IMR-90 (cell line): ENCODE measurements at regions not wholly inside any gene's neighbourhood (a gene's known extent, or its start where the extent isn't known, plus 50 kb on each side); places are given as distances from the start of the nearest gene placed in this dataset.

ENCODE experiments used
- ATAC-seq: fragments of 200-7000 bp; cut with Tn5 transposase; 2 replicates; pipeline ENCODE4 v1.9.1; 2020; ENCODE audit warnings: low read depth, mild to moderate bottlenecking, moderate library complexity
- BruUV-seq: library from RNA; stranded (reverse); fragments of 400-500 nt; replicated peaks from 2 replicates; lab custom pipeline; 2021; lab: Mats Ljungman, UMichigan
- CTCF ChIA-PET: fragments of 300-600 bp; formaldehyde crosslinking; extraction: SDS; loops from one replicate; lab custom pipeline; 2021; ENCODE audit warnings: antibody characterized with exemption; lab: Yijun Ruan, JAX
- POLR2A ChIA-PET: fragments of 300-600 bp; sonication (Branson Sonifier 250); formaldehyde crosslinking; loops from one replicate; lab custom pipeline; 2022; ENCODE audit warnings: antibody characterized with exemption; ENCODE audit not compliant: unreplicated experiment; lab: Charles Lee
- DNase-seq: peaks from one replicate; pipeline ENCODE4 v3.0.0; 2013
- H2AFZ ChIP-seq: replicated peaks from 2 replicates; pipeline ENCODE3; 2013; ENCODE audit warnings: low read length, mild to moderate bottlenecking; ENCODE audit not compliant: poor library complexity
- H2AK5ac ChIP-seq: 2 replicates; pipeline ENCODE4 v1.6.1; 2013; ENCODE audit warnings: low read depth, low read length, inconsistent platforms
- H2AK9ac ChIP-seq: replicated peaks from 2 replicates; pipeline ENCODE3; 2013; ENCODE audit warnings: mild to moderate bottlenecking, low read depth, low read length, moderate library complexity; ENCODE audit not compliant: poor library complexity
- H2BK120ac ChIP-seq: 2 replicates; pipeline ENCODE4 v1.6.1; 2013; ENCODE audit warnings: low read depth, low read length, inconsistent platforms
- H2BK15ac ChIP-seq: 3 replicates; pipeline ENCODE4 v1.6.1; 2013; ENCODE audit warnings: low read depth, low read length, inconsistent platforms
- H2BK20ac ChIP-seq: 2 replicates; pipeline ENCODE4 v1.6.1; 2013; ENCODE audit warnings: low read depth, mild to moderate bottlenecking, inconsistent platforms, low read length, moderate library complexity
- H2BK5ac ChIP-seq: 2 replicates; pipeline ENCODE4 v1.6.1; 2013; ENCODE audit warnings: mild to moderate bottlenecking, low read depth, low read length, inconsistent platforms; ENCODE audit not compliant: poor library complexity, severe bottlenecking
- H3K14ac ChIP-seq: replicated peaks from 2 replicates; pipeline ENCODE4 v1.6.1; 2013; ENCODE audit warnings: low read depth, low read length, inconsistent platforms
- H3K18ac ChIP-seq: 2 replicates; pipeline ENCODE4 v1.6.1; 2013; ENCODE audit warnings: low read depth, low read length, control low read depth
- H3K23ac ChIP-seq: 2 replicates; pipeline ENCODE4 v1.6.1; 2013; ENCODE audit warnings: low read depth, low read length, inconsistent platforms
- H3K27ac ChIP-seq: 2 replicates; pipeline ENCODE4 v1.5.1; 2013; ENCODE audit warnings: mild to moderate bottlenecking, control low read depth, low read length; ENCODE audit not compliant: insufficient read depth
- H3K27me3 ChIP-seq: 2 replicates; pipeline ENCODE4 v1.6.1; 2013; ENCODE audit warnings: low read length; ENCODE audit not compliant: control insufficient read depth, insufficient read depth
- H3K36me3 ChIP-seq: 2 replicates; pipeline ENCODE4 v1.6.1; 2013; ENCODE audit warnings: low read length, mixed read lengths; ENCODE audit not compliant: control insufficient read depth, insufficient read depth
- H3K4ac ChIP-seq: 2 replicates; pipeline ENCODE4 v1.6.1; 2013; ENCODE audit warnings: low read depth, low read length, inconsistent platforms
- H3K4me1 ChIP-seq: 2 replicates; pipeline ENCODE4 v1.6.1; 2013; ENCODE audit warnings: low read length, mixed read lengths; ENCODE audit not compliant: control insufficient read depth, insufficient read depth
- H3K4me2 ChIP-seq: 2 replicates; pipeline ENCODE4 v1.6.1; 2013; ENCODE audit warnings: low read depth, mild to moderate bottlenecking, control low read depth, low read length, moderate library complexity
- H3K4me3 ChIP-seq: 2 replicates; pipeline ENCODE4 v1.5.1; 2013; ENCODE audit warnings: low read depth, mild to moderate bottlenecking, control low read depth, low read length, moderate library complexity; ENCODE audit not compliant: insufficient read depth
- H3K56ac ChIP-seq: 2 replicates; pipeline ENCODE4 v1.6.1; 2013; ENCODE audit warnings: low read length, inconsistent platforms; ENCODE audit not compliant: insufficient read depth; ENCODE audit errors: extremely low read depth
- H3K79me1 ChIP-seq, 2 experiments: 2 replicates each; pipeline ENCODE4 v1.6.1; 2013; ENCODE audit warnings: low read length in 2 of 2, inconsistent platforms in 1 of 2, low read depth in 1 of 2
- H3K9ac ChIP-seq: 2 replicates; pipeline ENCODE4 v1.6.1; 2013; ENCODE audit warnings: low read depth, low read length, control low read depth
- H3K9me1 ChIP-seq: 2 replicates; pipeline ENCODE4 v1.6.1; 2013; ENCODE audit warnings: low read length, inconsistent platforms; ENCODE audit not compliant: insufficient read depth
- H3K9me3 ChIP-seq: 2 replicates; pipeline ENCODE4 v1.6.1; 2013; ENCODE audit warnings: low read length; ENCODE audit not compliant: control insufficient read depth, insufficient read depth
- H4K20me1 ChIP-seq: 2 replicates; pipeline ENCODE4 v1.6.1; 2013; ENCODE audit warnings: low read length, inconsistent platforms; ENCODE audit not compliant: insufficient read depth
- H4K5ac ChIP-seq: 2 replicates; pipeline ENCODE4 v1.6.1; 2013; ENCODE audit warnings: mild to moderate bottlenecking, low read depth, low read length, control low read depth
- H4K8ac ChIP-seq, 2 experiments: 2 replicates each; pipeline ENCODE4 v1.6.1; 2013; ENCODE audit warnings: low read depth in 2 of 2, low read length in 2 of 2, control low read depth in 1 of 2, inconsistent platforms in 1 of 2
- H4K91ac ChIP-seq: 2 replicates; pipeline ENCODE4 v1.6.1; 2013; ENCODE audit warnings: low read depth, low read length, inconsistent platforms; ENCODE audit not compliant: insufficient read depth
- MAFK ChIP-seq: IDR thresholded peaks from 2 replicates; pipeline ENCODE4 v1.6.1; 2012; ENCODE audit warnings: low read depth, low read length, improper control_type of control experiment
- MXI1 ChIP-seq: IDR thresholded peaks from 2 replicates; pipeline ENCODE4 v1.6.1; 2012; ENCODE audit warnings: low read depth, mild to moderate bottlenecking, low read length, moderate library complexity, borderline replicate concordance
- NFE2L2 ChIP-seq: fragments of 150-350 bp; IDR thresholded peaks from 2 replicates; pipeline ENCODE4 v1.6.1; 2016; ENCODE audit warnings: low read depth, mild to moderate bottlenecking, low read length
- POLR2A ChIP-seq: IDR thresholded peaks from 2 replicates; pipeline ENCODE4 v1.6.1; 2012; ENCODE audit warnings: mild to moderate bottlenecking, low read depth, low read length
- USF2 ChIP-seq: fragments of 150-350 bp; IDR thresholded peaks from 2 replicates; pipeline ENCODE4 v1.6.1; 2017; ENCODE audit warnings: mild to moderate bottlenecking, antibody characterized with exemption, low read length, low read depth
- WGBS, 2 experiments: methylation state at CpG; one replicate each; pipeline versions ENCODE4 v1.1.5 to v1.1.7; 2013; ENCODE audit warnings: missing lambda C conversion rate in 2 of 2; ENCODE audit not compliant: insufficient read length in 1 of 2; ENCODE audit errors: extremely low coverage in 2 of 2; 5-methylcytosine and 5-hydroxymethylcytosine counted together
- dilution Hi-C: fragments of 300-500 bp; cut with HindIII; formaldehyde crosslinking; loops from one replicate; pipeline ENCODE4 v1.14.3; 2018; ENCODE audit warnings: low sequenced_read_pairs; ENCODE audit not compliant: unreplicated experiment
- in situ Hi-C: fragments of 300-500 bp; cut with MboI; formaldehyde crosslinking; loops from 3 replicates; pipeline ENCODE4 v1.14.3; 2019; ENCODE audit warnings: low sequenced_read_pairs, inconsistent platforms, mixed read lengths
- intact Hi-C: fragments of 100-400 bp; cut with micrococcal nuclease; formaldehyde crosslinking; loops from 2 replicates; pipeline ENCODE4 v1.10.0; 2022
- TF ChIP-seq, protein P1 (sequence below): fragments of 150-350 bp; IDR thresholded peaks from 2 replicates; pipeline ENCODE4 v1.6.1; 2016; ENCODE audit warnings: low read depth, mild to moderate bottlenecking, low read length, moderate library complexity, borderline replicate concordance

DNA sequence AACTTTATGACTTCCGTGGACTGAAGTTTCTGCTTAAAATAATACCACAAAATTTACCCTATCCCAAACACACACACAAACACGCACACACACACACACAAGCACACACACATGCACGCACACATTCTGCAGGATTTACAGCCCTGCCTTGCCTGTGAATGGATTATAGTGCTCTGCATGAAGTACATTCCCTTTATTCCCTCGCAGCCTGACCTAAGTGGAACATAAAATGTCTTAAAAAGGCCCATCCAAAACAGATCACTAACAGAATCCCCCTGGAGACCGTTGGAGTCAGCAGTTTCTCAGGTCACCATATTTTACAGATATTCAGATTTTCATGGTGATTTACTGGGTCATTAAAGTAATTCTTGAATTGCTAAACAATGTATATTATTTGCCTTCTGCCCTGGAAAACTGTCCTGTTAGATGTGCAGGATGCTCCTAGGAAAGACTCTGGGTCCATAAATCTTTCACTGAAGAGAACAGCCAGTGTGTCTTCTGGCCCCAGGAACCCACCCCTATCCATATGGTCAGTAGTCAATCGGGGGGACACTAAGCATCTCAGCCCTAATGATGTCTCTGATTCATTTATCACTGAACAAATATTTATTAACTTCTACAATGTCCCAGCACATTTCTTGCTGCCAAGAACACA is 587.7 kb upstream of the BOD1L1 start:
- Histone ChIP-seq H3K36me3 (no peaks in the 10 kb centered on the region), H3K18ac (no peak overlapping the region), H2AK9ac (no peak overlapping the region), H3K27me3 (no peaks in the 10 kb centered on the region), H3K4ac (no peak overlapping the region), H3K79me1 (no peaks in the 10 kb centered on the region), H2AK5ac (no peak overlapping the region), H4K5ac (no peak overlapping the region), H3K4me3 (no peak overlapping the region), H2BK15ac (no peak overlapping the region), H2BK20ac (no peak overlapping the region), H4K20me1 (no peaks in the 10 kb centered on the region), H3K56ac (no peak overlapping the region), H3K9me1 (no peaks in the 10 kb centered on the region), H3K9me3 (no peaks in the 10 kb centered on the region), H3K27ac (no peak overlapping the region), H2AFZ (no peak overlapping the region), H3K14ac (no peak overlapping the region), H4K91ac (no peak overlapping the region), H4K8ac (no peak overlapping the region), H2BK120ac (no peak overlapping the region), H3K9ac (no peak overlapping the region), H3K4me1 (no peaks in the 10 kb centered on the region), H3K23ac (no peak overlapping the region), H2BK5ac (no peak overlapping the region), H3K4me2 (no peak overlapping the region)
- ChIA-PET POLR2A (no interaction called here), CTCF (no interaction called here)
- no TSS peak for BruUV-seq
- ATAC-seq (no peak), DNase-seq (no peak)
- intact Hi-C loops, result no loop called here
- no peak for TF ChIP-seq MXI1
- TF ChIP-seq, protein P1, sequence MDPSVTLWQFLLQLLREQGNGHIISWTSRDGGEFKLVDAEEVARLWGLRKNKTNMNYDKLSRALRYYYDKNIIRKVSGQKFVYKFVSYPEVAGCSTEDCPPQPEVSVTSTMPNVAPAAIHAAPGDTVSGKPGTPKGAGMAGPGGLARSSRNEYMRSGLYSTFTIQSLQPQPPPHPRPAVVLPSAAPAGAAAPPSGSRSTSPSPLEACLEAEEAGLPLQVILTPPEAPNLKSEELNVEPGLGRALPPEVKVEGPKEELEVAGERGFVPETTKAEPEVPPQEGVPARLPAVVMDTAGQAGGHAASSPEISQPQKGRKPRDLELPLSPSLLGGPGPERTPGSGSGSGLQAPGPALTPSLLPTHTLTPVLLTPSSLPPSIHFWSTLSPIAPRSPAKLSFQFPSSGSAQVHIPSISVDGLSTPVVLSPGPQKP, result no peak
- no peak for TF ChIP-seq MAFK
- no peak for TF ChIP-seq POLR2A
- TF ChIP-seq USF2, result no peak
- no peak for TF ChIP-seq NFE2L2
- dilution Hi-C loops, result no loop called here
- in situ Hi-C loops, result no loop called here
- no CpG with 5 or more reads among the region's 6 CpGs for WGBS, 2 experiments
